Hippocampal formation (tissue), 2 donors: ENCODE measurements at regions not wholly inside any gene's neighbourhood (a gene's known extent, or its start where the extent isn't known, plus 50 kb on each side); places are given as distances from the start of the nearest gene placed in this dataset.
"Not testable (repeated sequence)": the region's sequence is repeated elsewhere in the genome, so short reads cannot be mapped to it uniquely, and the experiment has no call there.

Experiments used
- DNase-seq, 2 donors: peaks; one replicate each; lab custom pipeline; 2025; lab: John Stamatoyannopoulos, UW

- DNase-seq, result no peak
These were observed 171.8 kb upstream of the GSE1 start for GRCh38 chr16:85441189-85441889.

DNA sequence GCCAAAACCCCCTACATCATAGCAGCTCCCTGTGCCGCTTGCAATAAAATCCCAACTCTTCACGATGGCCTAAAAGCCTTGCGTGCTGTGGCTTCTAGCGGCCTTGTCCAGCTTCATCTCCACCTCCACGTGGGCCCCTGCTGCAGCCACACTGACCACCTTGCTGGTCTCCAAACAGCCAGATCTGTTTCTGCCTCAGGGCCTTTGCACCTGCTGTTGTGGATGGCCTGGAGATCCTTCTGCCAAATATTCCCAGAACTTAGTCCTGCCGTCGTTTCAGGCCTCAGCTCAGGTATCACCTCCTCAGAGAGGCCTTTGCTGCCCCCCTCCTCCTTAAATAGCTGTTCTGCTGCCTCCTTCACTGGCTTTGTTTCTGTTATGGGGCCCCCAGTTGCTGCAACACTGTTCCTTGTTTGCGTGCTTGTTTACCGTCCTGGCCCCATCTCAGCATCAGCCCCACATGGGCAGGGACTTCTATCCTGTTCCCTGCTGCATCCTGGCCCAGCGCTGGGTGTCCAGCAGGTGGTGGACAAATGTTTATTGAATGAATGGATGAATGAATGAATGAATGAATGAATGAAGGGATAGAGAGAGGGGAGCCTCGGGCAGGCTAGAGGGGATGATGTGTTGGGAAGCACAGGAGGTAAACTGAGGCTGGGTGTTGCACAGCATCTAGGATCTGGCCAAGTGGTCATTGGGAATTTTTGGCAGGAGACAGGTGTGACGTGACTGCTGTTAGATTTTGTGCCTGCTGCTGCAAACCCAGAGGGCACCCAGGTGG lies 171.0 kb upstream of the GSE1 start:
- DNase-seq, result no peak

GRCh38 chr16:85443116-85443515 lies 170.0 kb upstream of the GSE1 start:
- no peak for DNase-seq

- no peak for DNase-seq
These were observed 169.6 kb upstream of the GSE1 start for GRCh38 chr16:85443531-85443930.

DNA sequence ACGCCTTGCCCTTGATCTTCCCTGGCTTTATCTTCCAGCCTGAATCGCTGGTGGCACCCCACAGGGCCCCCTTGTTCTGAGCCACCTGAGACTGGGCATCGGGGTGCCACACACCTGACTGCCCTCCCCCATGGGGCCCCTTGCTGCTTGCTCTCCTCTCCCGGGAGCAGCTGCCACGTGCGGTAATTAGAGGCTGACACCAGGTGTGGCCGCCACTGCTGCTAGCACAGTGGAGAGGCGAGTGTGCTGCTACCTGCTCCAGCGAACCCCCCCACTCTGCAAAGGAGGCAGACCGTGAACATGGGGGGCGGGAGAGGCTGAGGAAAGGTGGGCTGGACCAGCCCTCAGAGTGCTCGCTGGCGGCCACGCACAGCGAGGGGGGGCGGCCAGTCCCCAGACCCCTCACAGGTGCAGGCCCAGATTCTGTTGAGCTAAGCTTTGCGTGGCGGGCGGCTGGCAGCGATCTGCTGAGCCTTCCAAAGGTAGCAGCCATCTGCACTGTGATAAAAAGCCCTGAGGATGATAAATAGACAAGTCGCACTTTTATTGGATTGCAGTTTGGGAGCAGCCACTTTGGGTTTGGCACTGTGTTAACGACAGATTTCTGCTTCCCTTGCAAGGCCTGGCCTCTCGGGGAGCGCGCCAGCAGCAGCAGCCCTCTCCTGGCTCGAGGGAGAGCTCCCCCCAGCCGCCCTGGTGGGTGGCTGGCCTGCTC lies 167.9 kb upstream of the GSE1 start:
- DNase-seq, result peak in 1 of 2 donors; percentile 58

GRCh38 chr16:85445779-85446222 lies 167.3 kb upstream of the GSE1 start:
- peak in 1 of 2 donors; percentile 60 for DNase-seq

- no peak for DNase-seq
These were observed 166.0 kb upstream of the GSE1 start for GRCh38 chr16:85446951-85447692.

DNA sequence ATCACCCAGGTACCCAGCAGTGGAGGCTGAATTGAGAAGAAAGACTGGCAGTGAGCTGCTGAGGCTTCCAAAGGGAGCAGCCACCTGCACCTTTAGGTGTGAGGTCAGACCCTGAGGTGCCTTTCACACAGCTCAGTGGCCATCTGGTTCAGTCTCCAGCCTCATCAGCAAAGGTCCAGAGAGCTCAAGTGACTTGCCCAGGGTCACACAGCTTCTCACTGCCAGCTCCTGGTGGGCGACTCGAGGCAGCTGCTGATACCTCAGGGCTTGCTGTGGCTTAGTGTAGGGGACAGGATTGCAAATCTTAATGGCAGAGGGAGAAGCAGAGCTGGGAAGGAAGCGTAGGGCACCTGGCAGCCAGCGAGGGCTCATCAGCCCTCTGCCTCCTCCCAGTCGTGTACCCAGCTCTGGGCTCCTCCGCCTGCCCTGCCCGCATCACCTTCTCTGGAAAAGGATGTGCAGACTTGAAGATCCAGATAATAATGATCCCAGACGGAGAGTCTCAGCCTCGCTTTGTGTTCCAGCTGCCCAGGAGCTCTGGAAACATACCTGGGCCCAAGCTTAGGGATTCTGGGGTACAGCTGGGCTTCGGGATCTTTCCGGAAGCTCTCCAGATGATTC lies 165.3 kb upstream of the GSE1 start:
- DNase-seq, result no peak

- no peak for DNase-seq
These were observed 164.4 kb upstream of the GSE1 start for GRCh38 chr16:85448557-85449190.

GRCh38 chr16:85449191-85449884 lies 163.8 kb upstream of the GSE1 start:
- DNase-seq, result no peak

GRCh38 chr16:85449885-85450245 lies 163.3 kb upstream of the GSE1 start:
- DNase-seq, result no peak

GRCh38 chr16:85451142-85451541 lies 162.0 kb upstream of the GSE1 start:
- not testable (repeated sequence) for DNase-seq

- DNase-seq, result no peak
These were observed 161.3 kb upstream of the GSE1 start for GRCh38 chr16:85451641-85452363.

DNA sequence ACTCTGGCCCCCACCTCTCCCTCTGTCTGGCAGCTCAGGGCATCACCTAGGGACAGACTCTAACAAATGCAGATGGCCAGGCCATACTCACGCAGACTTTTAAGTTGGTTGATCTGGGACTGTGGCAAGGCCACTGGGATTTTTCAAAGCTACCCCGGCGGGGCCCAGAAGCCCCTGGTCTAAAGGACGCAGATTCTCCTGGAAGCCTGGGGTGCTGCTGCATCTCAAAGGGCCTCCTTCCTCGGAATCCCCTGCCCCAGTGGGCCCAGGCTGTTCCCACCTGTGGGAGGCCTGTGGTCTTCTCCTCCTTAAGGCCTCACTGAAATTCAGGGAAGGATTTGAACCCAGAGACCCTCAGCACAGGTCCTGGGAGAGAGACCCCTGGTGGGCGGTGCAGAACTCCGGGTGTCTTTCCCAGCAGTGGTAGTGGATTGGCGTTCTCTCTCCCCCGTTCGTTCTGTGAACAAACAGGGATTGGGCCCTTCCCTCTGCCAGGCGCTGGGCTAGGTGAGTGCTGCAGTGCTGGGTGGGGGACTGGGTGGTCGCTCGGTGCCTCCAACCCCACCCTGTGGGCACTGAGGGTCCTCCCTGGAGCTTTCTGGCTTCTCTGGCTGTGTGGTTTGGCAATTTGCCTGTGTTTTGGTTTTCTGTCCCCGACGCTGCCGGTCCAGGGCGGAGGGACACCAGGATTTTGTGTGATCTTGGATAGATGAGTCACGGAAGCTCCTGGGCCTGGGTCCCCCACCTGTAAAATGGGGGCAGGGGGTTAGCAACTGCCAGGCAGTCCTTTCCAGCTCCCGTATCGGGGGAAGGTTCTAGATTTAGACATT lies 160.5 kb upstream of the GSE1 start:
- no peak for DNase-seq

GRCh38 chr16:85453194-85453678 lies 159.9 kb upstream of the GSE1 start:
- DNase-seq, result peak in 1 of 2 donors; percentile 36

DNA sequence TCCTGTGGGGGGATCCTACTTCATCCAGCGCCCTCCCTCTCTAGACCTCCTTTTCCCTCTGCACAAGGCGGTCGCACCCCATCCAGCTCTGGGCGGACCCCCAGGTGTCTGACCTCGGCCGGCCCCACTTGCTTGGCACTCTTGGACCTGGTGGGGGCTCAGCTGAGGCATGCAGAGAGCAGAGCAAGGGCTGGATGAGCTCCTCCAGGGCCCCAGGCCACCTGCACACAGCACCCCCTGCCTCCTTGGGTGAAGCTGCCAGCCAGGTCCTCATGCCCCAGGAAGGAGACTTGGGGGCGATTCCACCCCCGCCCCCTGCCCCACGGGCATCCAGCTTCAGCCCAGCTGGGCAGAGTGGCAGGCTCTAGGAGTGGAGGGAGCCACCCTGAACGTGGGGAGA lies 159.4 kb upstream of the GSE1 start:
- no peak for DNase-seq

GRCh38 chr16:85454171-85454872 lies 158.8 kb upstream of the GSE1 start:
- DNase-seq, result no peak

GRCh38 chr16:85455534-85455933 lies 157.6 kb upstream of the GSE1 start:
- DNase-seq, result no peak
